ENCODE measurements at regions not wholly inside any gene's neighbourhood (a gene's known extent, or its start where the extent isn't known, plus 50 kb on each side); places are given as distances from the start of the nearest gene placed in this dataset.
A peak's percentile ranks its signal among the peaks of the same experiment; 100 is the strongest.

GRCh38 chr9:107963246-107963645 is 473.7 kb upstream of the KLF4 start:
- intact Hi-C loops (cut with DNase I) = no loop called here
- Histone ChIP-seq H3K27ac (no peak overlapping the region), H3K36me3 (ENCODE audit: insufficient read depth in 1 of 2, low read depth in 1 of 2) (no peaks in the 10 kb centered on the region), H3K4me3 (no peak overlapping the region), H3K9me3 (no peaks in the 10 kb centered on the region), H3K4me1 (no peaks in the 10 kb centered on the region), H3K27me3 (ENCODE audit: insufficient read depth in 3 of 3, low read length in 2 of 3) (no peaks in the 10 kb centered on the region)
- ATAC-seq (no peak), DNase-seq (no peak)
- 41 to 78% (median 73%) methylated on average over 2 of the region's 2 CpGs for WGBS, 3 donors
- TF ChIP-seq CTCF (IDR thresholded peaks at IDR 0.05) = no peak

- intact Hi-C loops (cut with DNase I) = no loop called here
- Histone ChIP-seq H3K36me3 (ENCODE audit: insufficient read depth in 1 of 2, low read depth in 1 of 2) (no peaks in the 10 kb centered on the region), H3K27me3 (ENCODE audit: insufficient read depth in 3 of 3, low read length in 2 of 3) (no peaks in the 10 kb centered on the region), H3K27ac (no peak overlapping the region), H3K9me3 (no peaks in the 10 kb centered on the region), H3K4me3 (no peak overlapping the region), H3K4me1 (no peaks in the 10 kb centered on the region)
- ATAC-seq = no peak
- no peak for TF ChIP-seq CTCF (IDR thresholded peaks at IDR 0.05)
- DNase-seq = no peak
- 76 to 86% (median 84%) methylated on average over 2 of the region's 2 CpGs for WGBS, 3 donors
These were observed 471.3 kb upstream of the KLF4 start for GRCh38 chr9:107960916-107961315.

DNA sequence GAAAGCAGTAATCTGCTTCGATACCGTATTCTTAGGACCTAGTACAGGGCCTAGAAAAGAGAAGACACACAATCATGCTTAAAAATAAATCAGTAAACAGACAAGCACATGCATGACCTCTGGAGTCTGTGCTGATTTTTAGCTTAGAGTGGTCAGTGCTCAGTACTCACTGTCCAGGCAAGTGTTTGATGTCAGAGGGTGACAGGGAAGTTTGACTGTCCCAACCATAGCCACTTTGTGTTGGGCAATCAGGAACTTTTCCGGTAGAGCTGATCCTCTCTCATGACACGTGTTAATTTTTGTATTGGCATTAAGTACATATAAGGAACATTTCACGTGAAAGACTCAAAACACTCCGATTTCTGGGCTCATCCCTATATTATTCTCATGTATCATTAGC is 464.7 kb upstream of the KLF4 start:
- Histone ChIP-seq H3K27me3 (ENCODE audit: insufficient read depth in 3 of 3, low read length in 2 of 3) (no peaks in the 10 kb centered on the region), H3K4me3 (no peak overlapping the region), H3K27ac (no peak overlapping the region), H3K4me1 (no peaks in the 10 kb centered on the region), H3K9me3 (peaks cover 5% of the 10 kb centered on the region), H3K36me3 (ENCODE audit: insufficient read depth in 1 of 2, low read depth in 1 of 2) (no peaks in the 10 kb centered on the region)
- intact Hi-C loops (cut with DNase I) = no loop called here
- no peak for TF ChIP-seq CTCF (IDR thresholded peaks at IDR 0.05)
- ATAC-seq (peak in 1 of 4 donors; percentile 19), DNase-seq (no peak)
- 89 to 97% (median 89%) methylated on average over 6 of the region's 6 CpGs for WGBS, 3 donors

GRCh38 chr9:107953556-107954125 is 464.1 kb upstream of the KLF4 start:
- Histone ChIP-seq H3K4me1 (no peaks in the 10 kb centered on the region), H3K27me3 (ENCODE audit: insufficient read depth in 3 of 3, low read length in 2 of 3) (no peaks in the 10 kb centered on the region), H3K27ac (no peak overlapping the region), H3K36me3 (ENCODE audit: insufficient read depth in 1 of 2, low read depth in 1 of 2) (no peaks in the 10 kb centered on the region), H3K4me3 (no peak overlapping the region), H3K9me3 (peaks cover 5% of the 10 kb centered on the region)
- no peak for TF ChIP-seq CTCF (IDR thresholded peaks at IDR 0.05)
- 87 to 89% (median 88%) methylated on average over 4 of the region's 4 CpGs for WGBS, 3 donors
- DNase-seq (no peak), ATAC-seq (no peak)
- intact Hi-C loops (cut with DNase I) = no loop called here

- H3K27me3 ChIP-seq (ENCODE audit: insufficient read depth in 3 of 3, low read length in 2 of 3) = no peaks in the 10 kb centered on the region
- H3K36me3 ChIP-seq (ENCODE audit: insufficient read depth in 1 of 2, low read depth in 1 of 2) = no peaks in the 10 kb centered on the region
- no peak overlapping the region for H3K4me3 ChIP-seq
- TF ChIP-seq CTCF (IDR thresholded peaks at IDR 0.05) = no peak
- DNase-seq = no peak
- H3K4me1 ChIP-seq = no peaks in the 10 kb centered on the region
- intact Hi-C loops (cut with DNase I) = no loop called here
- no peak overlapping the region for H3K27ac ChIP-seq
- peaks cover 5% of the 10 kb centered on the region for H3K9me3 ChIP-seq
- WGBS, 3 donors = 59 to 72% (median 72%) methylated on average over 1 of the region's 1 CpG
- ATAC-seq = no peak
These were observed 463.2 kb upstream of the KLF4 start for GRCh38 chr9:107952773-107953172.
